ENCODE measurements at regions not wholly inside any gene's neighbourhood (a gene's known extent, or its start where the extent isn't known, plus 50 kb on each side); places are given as distances from the start of the nearest gene placed in this dataset.
A peak's percentile ranks its signal among the peaks of the same experiment; 100 is the strongest.
"Not testable (repeated sequence)": the region's sequence is repeated elsewhere in the genome, so short reads cannot be mapped to it uniquely, and the experiment has no call there.

DNA sequence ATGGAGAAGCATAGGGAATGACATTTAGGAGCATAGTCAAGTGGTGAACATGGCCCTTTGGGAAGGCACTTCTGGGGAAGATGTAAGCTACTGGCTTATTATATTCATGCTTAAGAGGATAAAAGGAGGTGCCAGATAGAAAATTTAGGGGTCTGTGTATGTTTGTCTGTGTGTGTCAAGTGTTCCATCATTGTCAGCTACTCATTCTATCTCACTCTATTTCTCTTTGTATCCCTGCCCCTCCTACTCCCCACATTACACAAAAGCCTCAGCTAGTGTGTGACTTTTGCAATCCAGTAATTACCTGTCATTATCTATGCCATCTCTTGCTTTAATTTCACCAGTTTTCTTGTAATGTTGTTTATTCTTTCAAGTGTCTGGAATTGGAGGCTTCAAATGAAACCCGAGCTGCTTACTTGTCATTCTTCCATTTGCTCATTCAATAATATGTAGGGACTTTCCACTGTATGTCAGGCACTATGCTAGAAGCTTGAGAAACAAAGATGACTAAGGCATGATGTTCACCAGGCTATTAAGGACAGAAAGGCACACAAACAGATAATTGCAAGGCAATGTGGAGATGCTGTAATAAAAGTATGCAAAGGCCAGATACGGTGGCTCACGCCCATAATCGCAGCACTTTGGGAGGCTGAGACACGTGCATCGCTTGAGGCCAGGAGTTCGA lies 229.8 kb upstream of the TEX13C start:
- no peak for DNase-seq

DNA sequence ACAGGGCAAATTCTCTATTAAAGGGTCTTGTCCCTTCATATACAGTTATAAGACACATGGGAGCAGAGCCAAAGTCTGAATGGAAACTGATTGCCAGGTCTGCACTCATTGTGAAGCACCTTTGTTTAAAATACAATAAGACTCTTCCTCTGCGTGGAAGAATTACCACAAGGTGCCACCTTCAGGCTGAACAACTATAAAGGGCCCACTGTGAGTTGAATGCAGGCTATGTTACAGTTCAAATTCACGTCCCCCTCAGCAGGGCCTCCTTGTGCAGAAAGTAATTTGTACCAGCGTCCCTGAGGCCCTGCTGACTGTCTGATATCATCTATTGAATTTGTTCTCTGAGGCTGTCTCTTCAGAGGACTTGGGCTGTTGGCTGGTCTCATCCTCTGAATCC lies 225.8 kb upstream of the TEX13C start:
- no peak for DNase-seq

DNA sequence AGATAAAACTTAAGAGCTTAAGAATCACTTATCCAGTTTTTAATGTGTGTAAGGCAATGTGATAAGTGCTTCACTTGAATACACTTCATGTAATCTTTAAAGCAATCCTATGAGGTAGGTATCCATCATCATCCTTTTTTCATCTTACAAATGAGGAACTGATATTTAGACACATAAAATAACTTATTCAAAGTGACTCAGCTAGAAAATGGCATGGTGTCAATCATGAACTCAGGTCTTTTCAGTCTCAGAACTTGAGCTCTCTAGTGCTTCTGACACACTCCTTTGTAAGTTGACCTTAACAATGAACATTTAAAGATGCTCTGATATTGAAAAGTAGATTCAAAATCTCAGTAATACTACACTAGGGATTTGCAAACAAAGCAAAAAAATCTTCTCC lies 224.8 kb upstream of the TEX13C start:
- DNase-seq = no peak

DNA sequence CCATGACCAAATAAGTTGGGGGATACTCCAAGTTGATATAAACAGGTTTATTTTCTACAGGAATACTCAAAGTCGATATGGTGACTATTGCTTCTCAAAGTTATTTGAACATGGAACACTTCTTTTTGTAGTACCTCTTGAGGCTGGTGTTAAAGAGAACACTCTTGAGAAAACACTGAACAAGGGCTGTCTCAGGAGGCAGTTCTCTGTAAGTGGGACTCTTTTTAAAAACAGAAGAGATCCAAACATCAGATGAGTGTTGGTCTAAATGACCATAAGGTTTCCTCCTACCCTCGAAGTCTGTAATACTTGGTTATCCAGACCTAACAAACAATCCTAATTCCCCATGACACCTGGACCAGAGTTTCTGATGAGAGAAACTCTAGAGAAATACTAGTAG lies 223.2 kb upstream of the TEX13C start:
- no peak for DNase-seq

DNA sequence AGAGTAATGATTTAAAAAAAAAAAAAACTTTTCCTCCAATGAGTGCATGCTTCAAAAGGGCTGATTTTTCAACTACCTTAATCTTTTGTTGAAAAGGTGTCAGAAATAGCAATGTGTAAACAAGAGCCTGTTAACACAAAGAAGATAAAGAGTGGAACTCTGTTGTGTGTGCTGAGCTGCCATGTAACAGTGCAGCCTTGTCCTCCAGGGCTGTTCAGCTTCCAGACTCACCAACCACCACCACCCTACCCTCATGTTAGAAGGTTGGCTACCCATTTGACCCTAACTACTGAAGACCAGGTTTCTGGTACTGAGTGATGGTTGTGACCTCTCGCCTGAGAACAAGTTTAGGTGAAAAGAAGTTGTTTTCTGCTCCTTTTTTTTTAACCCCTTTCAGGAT lies 222.8 kb upstream of the TEX13C start:
- DNase-seq = no peak

DNA sequence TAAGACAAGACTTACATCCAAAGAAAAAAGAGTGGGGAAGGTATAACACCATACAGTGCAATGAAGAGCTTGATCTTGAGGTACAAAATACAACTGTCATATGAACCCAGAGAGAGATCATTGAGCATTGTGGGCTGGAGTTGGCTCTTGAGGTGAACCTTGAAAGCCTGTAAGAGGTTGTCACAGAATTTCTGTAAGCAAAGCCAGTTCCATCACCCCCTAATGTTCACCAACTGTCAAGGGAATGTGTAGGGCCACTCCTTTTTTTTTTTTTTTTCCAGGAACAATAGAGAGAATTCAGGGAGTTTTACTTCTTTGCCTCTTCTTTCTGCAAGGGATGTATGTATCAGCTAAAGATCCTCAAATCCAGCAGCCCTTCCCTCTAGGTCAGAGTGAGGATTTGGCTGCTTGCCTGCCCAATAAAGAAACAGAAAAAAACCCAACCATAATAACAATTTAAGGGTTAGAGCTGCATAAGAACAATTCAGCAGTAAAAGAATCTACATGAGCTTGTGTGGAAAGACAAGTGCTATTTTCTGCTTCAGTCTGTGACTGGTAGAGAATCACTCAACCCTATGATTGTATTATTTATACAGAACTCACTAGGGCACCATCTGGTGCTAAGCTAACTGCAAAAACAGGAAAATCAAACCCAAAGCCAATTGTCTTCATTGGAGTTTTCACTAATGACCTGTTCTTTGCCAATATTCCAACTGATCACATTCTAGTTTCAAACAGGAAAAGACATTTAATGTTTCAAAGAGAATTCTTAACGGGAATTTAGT lies 217.5 kb upstream of the TEX13C start:
- no peak for DNase-seq

DNA sequence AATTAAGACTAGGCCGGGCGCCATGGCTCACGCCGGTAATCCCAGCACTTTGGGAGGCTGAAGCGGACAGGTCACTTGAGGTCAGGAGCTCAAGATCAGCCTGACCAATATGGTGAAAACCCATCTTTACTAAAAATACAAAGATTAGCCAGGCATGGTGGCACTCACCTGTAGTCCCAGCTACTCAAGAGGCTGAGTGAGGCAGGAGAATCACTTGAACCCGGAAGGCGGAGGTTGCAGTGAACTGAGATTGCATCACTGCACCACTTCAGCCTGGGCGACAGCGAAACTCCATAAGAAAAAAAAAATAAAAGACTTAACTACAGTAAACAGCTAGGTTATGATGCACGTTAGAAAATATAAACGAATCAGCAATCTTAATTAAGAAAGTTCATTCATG lies 216.0 kb upstream of the TEX13C start:
- DNase-seq = no peak

DNA sequence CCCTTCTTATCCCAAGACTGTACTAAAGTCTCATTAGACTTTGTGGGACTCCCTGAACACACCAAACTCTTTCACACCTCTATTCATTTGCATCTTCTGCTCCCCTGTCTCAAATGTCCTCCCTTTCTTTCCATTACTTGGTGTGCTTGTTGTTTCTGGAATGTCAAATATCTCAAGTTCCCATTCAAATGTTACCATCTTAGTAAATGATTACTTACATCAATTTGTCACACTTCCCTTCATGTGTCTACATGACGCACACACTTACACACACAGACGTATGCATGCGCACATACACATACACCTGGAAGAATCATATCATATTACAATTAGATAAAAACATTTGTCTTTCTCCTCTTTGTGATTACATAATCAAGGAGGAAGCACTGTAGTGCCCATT lies 210.8 kb upstream of the TEX13C start:
- no peak for DNase-seq

DNA sequence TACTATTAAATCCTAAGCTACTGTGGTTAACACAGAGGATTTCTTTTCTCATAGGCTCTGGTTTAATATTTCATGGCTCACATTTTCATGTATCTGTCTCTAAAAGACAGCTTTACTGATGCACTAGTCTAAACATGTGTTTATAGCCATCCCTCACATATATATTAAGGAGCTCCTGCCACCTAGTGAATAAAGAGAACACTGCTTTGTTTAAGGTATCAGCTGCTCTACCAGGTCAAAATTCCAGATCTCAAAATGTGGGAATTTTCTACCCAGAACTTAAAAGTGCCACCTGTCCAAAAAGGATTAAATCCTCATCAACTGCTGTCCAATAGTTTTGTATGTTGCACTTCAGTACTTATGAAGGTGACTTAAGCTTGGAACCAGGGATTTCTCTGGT lies 188.5 kb upstream of the TEX13C start:
- DNase-seq = peak; percentile 3

DNA sequence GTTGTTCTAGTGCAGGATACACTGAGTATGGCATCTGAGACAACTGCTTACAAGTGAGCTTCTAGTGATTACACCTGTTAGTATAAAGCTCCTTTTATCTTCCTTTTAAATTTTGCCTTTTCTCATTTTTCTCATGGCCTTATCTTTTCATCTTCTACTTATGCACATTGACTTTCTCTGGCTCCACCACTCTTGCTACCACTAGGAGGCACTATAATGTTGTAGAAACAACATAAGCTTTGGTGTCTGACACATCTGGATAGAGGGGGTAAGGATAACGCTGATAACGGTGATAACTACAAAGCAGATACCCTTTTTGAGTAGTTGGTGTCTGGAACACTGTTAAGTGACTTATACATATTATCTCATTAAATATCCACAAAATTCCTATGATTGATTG lies 187.4 kb upstream of the TEX13C start:
- DNase-seq = peak; percentile 53

DNA sequence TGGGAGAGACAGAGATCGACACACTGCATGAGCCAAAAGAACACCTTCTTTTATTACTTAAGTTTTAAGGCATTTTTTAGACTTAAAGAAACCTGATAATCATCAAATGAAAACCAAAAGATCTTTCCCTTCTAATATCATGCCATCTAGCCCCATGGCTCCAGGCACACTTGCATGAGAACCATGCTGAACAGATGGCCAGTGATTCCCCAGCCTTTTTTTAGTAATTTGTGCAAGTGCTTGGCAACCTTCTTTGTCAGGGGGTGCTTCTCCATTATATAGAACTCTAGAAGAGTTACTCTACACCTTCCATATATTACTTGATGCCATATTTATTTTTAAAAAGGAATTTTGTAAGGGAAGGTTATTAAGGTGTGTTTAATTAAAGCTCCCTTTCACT lies 182.2 kb upstream of the TEX13C start:
- no peak for DNase-seq

DNA sequence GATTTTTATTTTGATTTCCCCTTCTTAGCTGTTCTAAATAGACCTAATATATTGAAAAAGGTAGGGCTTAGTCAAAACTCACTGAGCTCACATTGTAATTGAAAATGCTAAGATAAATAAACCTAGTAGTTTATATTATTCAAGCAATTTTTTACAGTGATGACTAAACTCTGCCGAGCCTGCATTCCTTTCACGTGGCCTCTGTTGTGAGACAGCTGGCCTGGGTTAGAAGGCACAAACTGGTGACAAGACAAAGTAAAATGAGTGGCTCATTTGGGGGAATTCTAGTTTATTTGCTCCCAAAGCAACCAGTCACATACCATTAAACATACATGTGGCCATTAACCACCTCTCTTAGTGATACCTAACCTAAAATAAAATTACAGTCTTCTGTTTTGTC lies 169.4 kb upstream of the TEX13C start:
- DNase-seq = no peak

DNA sequence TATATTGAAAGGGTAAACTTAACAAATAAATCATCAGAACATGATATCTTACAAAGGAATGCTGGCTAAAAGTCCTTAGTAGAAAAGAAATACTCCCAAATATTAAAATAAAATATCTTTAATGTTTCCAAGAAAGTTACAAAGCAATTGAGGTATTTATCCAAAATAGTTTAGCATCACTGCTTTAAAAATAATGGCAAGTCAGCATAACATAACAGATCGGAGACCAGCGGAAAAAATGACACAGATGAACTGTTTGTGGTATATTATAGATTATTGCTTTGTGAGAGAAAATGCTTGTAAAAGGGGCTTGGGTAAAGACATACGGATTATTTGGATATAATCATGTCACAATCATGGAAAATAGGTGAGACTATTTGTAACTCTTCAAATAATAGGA lies 168.5 kb upstream of the TEX13C start:
- DNase-seq = no peak

DNA sequence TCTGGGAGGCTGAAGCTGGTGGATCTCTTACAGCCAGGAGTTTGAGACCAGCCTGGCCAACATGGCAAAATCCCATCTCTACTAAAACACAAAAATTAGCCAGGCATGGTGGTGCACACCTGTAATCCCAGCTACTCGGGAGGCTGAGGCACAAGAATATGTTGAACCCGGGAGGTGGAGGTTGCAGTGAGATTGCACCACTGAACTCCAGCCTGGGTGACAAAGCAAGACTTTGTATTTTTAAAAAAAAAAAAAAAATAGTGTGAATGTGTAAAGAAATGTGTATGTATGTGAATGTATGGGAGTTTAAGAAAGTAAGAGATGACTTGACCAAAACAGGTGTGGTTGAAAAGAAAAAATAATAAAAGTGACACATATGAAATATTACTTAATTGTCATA lies 167.7 kb upstream of the TEX13C start:
- no peak for DNase-seq

DNA sequence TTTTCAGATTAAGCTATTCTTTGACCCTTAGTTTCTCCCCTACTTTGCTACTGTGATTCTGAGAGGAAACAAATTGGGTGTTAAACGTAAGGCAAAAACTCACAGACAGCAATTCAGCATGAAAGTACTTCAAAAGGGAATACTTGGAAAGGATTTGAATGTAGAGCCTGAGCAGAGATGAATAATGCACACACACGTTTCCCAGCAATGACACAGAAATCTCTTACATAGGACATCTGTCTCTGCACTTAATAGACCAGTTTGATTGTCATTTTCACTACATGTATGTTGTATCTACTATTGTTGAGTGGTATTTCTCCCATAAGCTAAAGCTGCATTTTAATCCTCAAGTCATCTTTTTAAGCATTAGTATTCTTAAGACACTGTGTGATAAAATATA lies 166.1 kb upstream of the TEX13C start:
- no peak for DNase-seq

DNA sequence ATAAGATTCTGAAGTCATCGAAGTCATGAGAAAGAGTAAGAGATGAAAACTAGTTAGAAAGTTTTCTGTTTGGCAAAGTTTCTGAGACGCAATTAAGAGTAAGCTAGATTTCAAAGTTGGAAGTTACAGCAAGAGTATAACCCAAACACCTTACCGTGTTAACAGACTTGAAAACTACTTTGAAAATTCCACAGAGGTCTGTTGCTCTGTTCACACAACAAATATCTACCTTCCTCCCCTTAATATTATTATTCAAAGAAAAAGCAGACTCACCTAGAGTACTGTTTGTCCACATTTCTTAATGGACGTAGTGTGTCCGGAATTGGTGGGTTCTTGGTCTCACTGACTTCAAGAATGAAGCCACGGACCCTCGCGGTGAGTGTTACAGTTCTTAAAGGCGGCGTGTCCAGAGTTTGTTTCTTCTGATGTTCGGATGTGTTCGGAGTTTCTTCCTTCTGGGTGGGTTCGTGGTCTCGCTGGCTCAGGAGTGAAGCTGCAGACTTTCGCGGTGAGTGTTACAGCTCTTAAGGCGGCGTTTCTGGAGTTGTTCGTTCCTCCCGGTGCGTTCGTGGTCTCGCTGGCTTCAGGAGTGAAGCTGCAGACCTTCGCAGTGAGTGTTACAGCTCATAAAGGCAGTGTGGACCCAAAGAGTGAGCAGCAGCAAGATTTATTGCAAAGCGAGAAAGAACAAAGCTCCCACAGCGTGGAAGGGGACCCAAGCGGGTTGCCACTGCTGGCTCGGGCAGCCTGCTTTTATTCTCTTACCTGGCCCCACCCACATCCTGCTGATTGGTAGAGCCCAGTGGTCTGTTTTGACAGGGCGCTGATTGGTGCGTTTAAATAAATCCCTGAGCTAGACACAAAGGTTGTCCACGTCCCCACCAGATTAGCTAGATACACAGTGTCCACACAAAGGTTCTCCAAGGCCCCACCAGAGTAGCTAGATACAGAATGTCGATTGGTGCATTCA lies 165.1 kb upstream of the TEX13C start:
- DNase-seq = not testable (repeated sequence)

DNA sequence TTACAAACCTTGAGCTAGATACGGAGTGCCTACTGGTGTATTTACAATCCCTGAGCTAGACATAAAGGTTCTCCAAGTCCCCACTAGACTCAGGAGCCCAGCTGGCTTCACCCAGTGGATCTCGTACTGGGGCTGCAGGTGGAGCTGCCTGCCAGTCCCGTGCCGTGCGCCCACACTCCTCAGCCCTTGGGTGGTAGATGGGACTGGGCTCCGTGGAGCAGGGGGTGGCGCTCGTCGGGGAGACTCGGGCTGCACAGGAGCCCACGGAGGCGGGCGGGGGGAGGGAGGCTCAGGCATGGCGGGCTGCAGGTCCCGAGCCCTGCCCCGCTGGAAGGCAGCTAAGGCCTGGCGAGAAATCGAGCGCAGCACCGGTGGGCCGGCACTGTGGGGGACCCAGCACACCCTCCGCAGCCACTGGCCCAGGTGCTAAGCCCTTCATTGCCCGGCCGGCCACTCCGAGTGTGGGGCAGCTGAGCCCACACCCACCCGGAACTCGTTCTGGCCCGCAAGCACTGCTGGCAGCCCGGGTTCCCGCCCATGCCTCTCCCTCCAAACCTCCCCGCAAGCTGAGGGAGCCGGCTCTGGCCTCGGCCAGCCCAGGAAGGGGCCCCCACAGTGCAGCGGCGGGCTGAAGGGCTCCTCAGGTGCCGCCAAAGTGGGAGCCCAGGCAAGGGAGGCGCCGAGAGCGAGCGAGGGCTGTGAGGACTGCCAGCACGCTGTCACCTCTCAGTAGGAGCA lies 164.2 kb upstream of the TEX13C start:
- not testable (repeated sequence) for DNase-seq

DNA sequence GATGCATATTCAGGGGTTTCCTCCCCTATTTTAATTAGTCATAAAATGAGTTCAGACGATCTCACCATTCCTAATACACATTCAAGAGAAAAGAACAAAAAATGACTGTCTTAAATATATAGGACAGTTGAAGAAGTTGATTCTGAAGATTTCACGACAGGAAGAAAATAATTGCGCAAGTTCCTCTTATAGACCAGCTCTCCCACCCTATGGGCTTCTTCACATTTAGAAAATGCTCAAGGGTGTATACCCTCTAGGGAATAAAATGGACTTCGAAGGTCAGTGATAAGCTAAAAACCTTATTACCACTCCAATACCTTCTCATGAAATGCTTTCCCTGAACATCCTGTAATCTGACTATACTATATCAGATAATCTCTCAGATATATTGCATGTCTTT lies 149.2 kb upstream of the TEX13C start:
- no peak for DNase-seq

DNA sequence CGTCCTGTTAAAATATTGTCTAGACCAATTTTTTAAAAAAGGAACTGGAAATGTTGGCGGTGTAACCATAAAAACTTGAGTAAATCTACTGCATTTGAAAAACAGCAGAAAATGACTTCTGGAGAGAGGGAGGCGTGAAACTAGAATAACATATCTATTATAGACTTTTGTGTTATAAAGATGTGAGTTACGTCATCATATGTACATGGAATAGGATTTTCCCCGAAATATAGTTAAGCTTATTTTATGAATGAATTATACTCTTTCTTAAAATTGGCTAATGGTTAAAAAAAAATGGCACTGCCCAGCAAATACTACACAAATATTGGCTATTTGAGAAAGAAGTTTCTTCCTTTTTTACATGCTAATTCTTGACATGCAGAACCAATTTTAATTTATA lies 147.1 kb upstream of the TEX13C start:
- DNase-seq = no peak

DNA sequence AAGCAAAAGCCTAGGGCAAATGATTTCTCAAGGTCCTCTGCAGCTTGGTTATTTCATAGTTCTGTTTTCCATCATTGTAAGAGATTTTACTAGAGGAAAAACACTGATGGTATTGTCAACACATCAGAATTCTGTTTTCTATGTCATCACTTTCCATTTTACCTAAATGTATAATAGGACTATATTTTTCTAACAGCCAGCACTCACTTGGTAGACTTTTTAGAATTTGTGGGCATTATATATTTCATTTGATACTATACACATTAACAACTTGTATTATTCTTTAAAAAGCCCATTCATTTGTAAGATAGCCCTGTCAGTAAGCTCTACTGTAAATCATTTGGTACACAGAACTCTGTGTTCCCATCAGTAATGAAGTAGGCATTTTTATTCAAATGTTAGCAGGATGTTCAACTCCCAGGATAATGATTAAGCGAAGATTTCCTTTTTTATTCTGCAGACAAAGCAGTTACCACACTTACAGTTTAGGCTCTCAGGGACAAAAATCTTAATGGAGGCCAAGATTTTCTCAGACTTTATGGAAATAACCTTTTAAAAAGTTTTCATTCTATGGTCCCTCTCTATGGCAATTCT lies 143.6 kb upstream of the TEX13C start:
- no peak for DNase-seq

DNA sequence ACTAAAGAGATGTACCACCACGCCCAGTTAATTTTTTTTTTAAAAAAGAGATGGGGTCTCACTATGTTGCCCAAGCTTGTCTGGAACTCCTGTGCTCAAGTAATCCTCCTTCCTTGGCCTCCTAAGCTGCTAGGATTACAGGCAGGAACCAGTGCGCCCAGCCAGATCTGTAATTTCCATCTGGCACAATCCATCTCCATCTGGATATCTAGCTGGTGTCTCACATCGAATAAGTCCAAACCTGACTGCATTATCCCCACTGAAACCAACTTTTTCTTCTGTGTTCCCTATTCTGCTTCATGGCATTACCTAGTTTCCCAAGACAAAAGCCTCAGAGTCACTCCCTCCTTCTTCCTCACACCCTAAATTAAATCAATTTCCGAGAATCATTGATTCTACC lies 125.8 kb upstream of the TEX13C start:
- DNase-seq = no peak

DNA sequence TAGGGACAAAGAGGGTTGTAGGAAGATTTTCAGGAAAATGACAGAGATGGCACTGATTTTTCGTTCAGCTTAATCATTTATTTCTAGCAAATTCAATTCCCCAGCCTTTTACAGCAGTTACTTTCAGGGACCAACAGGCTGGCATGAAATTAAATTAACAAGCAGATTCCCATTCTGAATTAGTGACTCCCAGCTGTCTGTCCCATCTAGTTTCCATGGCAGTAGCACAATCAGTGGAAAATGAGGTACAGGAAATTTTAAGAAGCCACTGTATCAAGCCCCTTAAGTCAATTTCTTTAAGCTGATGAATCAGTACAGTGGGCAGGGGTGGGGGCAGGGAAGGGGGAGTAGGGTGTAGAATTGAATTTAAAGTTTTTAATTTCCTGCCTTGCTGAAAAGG lies 121.1 kb upstream of the TEX13C start:
- no peak for DNase-seq
